ENCODE measurements at regions not wholly inside any gene's neighbourhood (a gene's known extent, or its start where the extent isn't known, plus 50 kb on each side); places are given as distances from the start of the nearest gene placed in this dataset.

DNA sequence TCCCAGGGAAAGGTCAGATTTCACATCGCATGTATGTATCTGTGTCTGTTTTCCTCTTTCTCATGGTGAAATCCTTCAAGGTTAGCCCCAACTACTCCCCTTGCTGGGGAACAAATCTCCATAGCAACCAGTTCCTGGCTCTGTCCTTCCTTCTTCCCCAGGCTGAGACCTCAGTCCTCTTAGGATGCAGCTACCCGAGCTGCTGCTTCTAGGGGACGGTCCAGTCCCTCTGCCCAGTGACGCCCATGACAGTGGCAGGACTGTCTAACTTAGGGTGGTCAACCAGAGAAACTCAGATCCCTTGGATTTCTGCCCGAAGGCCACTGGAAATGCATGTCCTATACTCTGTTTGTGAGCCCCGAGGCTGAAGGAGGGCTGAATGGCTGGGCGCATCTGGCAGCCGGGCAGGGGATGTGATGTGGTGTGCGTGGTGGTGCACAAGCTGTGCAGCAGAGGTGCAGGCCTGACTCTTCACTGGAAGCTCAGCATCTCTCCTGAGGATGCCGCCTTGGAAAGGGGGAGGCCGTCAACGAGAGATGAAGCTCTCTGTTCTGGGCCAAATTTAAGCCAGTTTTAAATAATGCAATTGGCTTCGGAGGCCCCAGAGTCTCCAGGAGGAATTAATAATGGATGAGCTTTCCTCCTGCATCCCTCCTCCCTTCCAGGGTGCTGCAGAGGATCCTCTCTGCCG is 118.7 kb upstream of the B3GAT1 start:
- peak in 1 of 2 donors; percentile 18 for DNase-seq
- no peak overlapping the region for H3K4me3 ChIP-seq
- 86 to 91% methylated on average over 12 to 14 of the region's 14 CpGs for WGBS, 2 donors
- no peak overlapping the region for H3K27ac ChIP-seq
- TF ChIP-seq POLR2A (IDR thresholded peaks at IDR 0.05) (no peak), POLR2AphosphoS5 (IDR thresholded peaks at IDR 0.05) (no peak), EP300 (IDR thresholded peaks at IDR 0.05) (no peak)
- TF ChIP-seq, protein P1, sequence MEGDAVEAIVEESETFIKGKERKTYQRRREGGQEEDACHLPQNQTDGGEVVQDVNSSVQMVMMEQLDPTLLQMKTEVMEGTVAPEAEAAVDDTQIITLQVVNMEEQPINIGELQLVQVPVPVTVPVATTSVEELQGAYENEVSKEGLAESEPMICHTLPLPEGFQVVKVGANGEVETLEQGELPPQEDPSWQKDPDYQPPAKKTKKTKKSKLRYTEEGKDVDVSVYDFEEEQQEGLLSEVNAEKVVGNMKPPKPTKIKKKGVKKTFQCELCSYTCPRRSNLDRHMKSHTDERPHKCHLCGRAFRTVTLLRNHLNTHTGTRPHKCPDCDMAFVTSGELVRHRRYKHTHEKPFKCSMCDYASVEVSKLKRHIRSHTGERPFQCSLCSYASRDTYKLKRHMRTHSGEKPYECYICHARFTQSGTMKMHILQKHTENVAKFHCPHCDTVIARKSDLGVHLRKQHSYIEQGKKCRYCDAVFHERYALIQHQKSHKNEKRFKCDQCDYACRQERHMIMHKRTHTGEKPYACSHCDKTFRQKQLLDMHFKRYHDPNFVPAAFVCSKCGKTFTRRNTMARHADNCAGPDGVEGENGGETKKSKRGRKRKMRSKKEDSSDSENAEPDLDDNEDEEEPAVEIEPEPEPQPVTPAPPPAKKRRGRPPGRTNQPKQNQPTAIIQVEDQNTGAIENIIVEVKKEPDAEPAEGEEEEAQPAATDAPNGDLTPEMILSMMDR (IDR thresholded peaks at IDR 0.05), result no peak
- no peak for ATAC-seq (ENCODE audit: low FRiP score in 2 of 2)
- H3K4me1 ChIP-seq, result no peaks in the 10 kb centered on the region
- H3K27me3 ChIP-seq, result no peaks in the 10 kb centered on the region
- H3K36me3 ChIP-seq, result no peaks in the 10 kb centered on the region
- no peaks in the 10 kb centered on the region for H3K9me3 ChIP-seq

DNA sequence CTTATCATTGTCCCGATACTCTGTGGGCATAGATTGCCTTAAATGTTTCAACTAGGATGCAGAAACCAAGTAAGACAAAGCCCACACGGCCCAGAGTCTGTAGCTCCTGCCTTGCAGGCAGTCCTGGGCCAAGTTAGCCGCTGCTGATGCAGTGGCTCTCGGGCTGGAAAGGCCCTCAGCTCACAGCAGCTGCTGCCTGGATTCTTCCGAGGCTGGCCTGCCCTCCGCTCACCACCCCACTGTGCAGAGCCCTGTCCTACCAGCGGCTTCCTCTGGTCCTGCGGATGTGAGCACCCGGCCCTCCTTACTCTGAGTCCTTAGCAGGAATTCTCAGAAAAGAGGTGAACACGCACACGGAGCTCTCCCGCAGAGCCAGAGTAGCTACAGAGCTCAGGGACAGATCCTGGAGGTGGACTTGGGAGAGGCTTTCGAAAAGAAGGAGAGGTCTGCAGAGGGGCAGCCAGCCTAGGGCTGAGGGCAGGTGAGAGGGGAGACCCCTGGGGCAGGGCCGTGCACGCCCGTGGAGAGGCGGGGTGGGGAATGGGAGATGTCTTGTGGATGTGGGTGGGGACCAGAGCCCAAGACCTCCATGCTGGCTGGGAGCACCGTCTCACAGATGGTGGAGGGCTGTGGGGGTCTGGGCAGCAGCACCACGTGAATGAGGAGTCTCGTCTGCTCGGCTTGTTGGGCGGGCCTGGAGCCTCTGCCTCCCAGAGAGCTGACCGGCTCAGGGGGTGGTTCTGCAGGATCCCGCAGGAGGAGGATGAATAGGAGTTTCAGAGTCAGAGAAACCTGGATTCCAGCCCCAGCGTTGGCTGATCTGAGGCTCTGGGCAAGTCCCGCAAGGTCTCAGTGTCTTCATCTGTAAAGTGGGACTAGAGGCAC is 117.4 kb upstream of the B3GAT1 start:
- Histone ChIP-seq H3K27me3 (no peaks in the 10 kb centered on the region), H3K36me3 (no peaks in the 10 kb centered on the region), H3K9me3 (no peaks in the 10 kb centered on the region), H3K4me1 (no peaks in the 10 kb centered on the region), H3K4me3 (no peak overlapping the region), H3K27ac (no peak overlapping the region)
- 76 to 82% methylated on average over 24 to 26 of the region's 26 CpGs for WGBS, 2 donors
- ATAC-seq (ENCODE audit: low FRiP score in 2 of 2) (no peak), DNase-seq (peak in 1 of 2 donors; percentile 8)
- no peak for TF ChIP-seq POLR2A (IDR thresholded peaks at IDR 0.05)
- no peak for TF ChIP-seq EP300 (IDR thresholded peaks at IDR 0.05)
- TF ChIP-seq, protein P1 (IDR thresholded peaks at IDR 0.05), result no peak
- TF ChIP-seq POLR2AphosphoS5 (IDR thresholded peaks at IDR 0.05), result no peak

DNA sequence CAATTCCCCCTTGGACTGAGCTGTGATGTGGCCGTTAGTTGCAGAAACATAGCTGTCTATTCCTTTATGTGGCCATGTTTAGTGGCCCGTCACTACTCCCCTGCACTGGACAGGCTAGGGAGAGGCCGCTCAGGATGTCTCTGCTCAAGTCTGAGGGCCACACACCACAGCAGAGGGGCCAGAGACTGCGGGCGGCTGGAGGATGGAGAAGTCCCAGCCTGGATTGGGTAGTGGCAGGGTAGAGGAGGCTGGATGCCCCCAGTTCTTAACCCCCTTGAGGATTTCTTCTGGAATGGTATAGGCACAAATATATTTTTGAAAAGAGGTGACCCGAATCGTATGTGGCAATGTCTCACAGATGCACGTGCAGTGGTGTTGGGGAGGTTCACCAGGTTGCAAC is 116.4 kb upstream of the B3GAT1 start:
- Histone ChIP-seq H3K9me3 (no peaks in the 10 kb centered on the region), H3K36me3 (no peaks in the 10 kb centered on the region), H3K4me3 (no peak overlapping the region), H3K27ac (no peak overlapping the region), H3K27me3 (no peaks in the 10 kb centered on the region), H3K4me1 (no peaks in the 10 kb centered on the region)
- WGBS, 2 donors, result 88 to 93% methylated on average over 6 to 8 of the region's 8 CpGs
- no peak for TF ChIP-seq POLR2AphosphoS5 (IDR thresholded peaks at IDR 0.05)
- DNase-seq (peak in 1 of 2 donors; percentile 18), ATAC-seq (ENCODE audit: low FRiP score in 2 of 2) (no peak)

DNA sequence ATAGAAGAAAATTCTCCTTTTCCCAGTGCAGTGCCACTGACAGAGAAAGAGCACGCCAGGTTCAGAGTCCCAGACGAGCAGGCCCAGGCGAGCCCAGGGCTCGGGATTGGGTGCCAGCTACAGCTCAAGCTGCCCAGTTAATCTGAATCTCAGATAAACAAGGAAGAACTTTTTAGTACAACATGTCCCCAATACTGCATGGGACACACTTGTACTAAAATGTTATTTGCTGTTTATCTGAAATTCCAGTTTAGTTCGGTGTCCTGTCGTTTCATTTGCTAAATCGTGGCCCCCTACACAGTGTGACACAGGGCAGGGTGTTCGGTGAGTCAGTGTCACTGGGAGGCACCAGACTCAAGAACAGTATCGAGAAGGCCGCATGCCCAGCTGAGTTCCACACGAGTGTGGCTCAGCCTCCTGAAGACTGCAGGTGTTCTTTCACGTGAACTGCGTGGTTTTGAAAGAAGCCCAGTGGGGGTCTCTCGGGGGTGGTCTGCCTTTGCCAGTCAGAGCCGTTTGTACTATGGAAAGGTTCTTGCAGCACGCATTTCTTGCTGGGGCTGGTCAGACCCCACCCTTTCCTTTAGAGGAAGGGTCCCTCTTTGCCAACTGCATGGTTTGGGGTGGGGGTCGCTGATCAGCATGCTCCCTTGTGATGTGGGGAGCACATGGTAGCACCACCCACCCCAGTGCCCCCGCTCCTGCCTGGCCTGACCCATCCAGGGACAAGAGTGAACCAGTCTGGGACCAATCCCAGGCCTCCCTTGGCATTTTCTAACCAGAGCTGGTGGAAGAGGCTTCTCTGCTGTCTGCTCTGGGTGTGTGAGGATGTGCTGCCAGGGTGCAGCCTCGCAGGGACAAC is 115.6 kb upstream of the B3GAT1 start:
- no peaks in the 10 kb centered on the region for H3K36me3 ChIP-seq
- no peaks in the 10 kb centered on the region for H3K27me3 ChIP-seq
- 81 to 85% methylated on average over 19 of the region's 19 CpGs for WGBS, 2 donors
- ATAC-seq (ENCODE audit: low FRiP score in 2 of 2) (no peak), DNase-seq (peak in 1 of 2 donors; percentile 12)
- H3K9me3 ChIP-seq, result no peaks in the 10 kb centered on the region
- H3K4me3 ChIP-seq, result no peak overlapping the region
- no peak overlapping the region for H3K27ac ChIP-seq
- no peaks in the 10 kb centered on the region for H3K4me1 ChIP-seq
- TF ChIP-seq POLR2AphosphoS5 (IDR thresholded peaks at IDR 0.05), result no peak
- no peak for TF ChIP-seq POLR2A (IDR thresholded peaks at IDR 0.05)
- TF ChIP-seq, protein P1 (IDR thresholded peaks at IDR 0.05), result no peak
- TF ChIP-seq EP300 (IDR thresholded peaks at IDR 0.05), result no peak
